DOHH2 (cell line): ENCODE measurements at regions not wholly inside any gene's neighbourhood (a gene's known extent, or its start where the extent isn't known, plus 50 kb on each side); places are given as distances from the start of the nearest gene placed in this dataset.

Experiments used
- H3F3A ChIP-seq: fragments of 200-600 bp; sonication (generic), shearing (Covaris generic); 2 replicates; pipeline ENCODE4 v1.6.0; 2016; ENCODE audit warnings: antibody characterized with exemption, mild to moderate bottlenecking; ENCODE audit not compliant: control insufficient read depth, insufficient read depth
- H3K27ac ChIP-seq: fragments of 200-600 bp; sonication (generic); 2 replicates; pipeline ENCODE4 v1.5.1; 2014; ENCODE audit warnings: low read depth, mild to moderate bottlenecking, low read length, moderate library complexity
- H3K27me3 ChIP-seq: fragments of 200-600 bp; sonication (generic); 2 replicates; pipeline ENCODE4 v1.6.1; 2014; ENCODE audit warnings: mild to moderate bottlenecking, low read length, mixed read lengths; ENCODE audit not compliant: control insufficient read depth
- H3K36me3 ChIP-seq: fragments of 200-600 bp; sonication (generic); 2 replicates; pipeline ENCODE4 v1.6.1; 2014; ENCODE audit warnings: mild to moderate bottlenecking, low read length, moderate library complexity, mixed read lengths; ENCODE audit not compliant: control insufficient read depth
- H3K4me1 ChIP-seq: fragments of 200-600 bp; sonication (generic); 2 replicates; pipeline ENCODE4 v1.6.1; 2014; ENCODE audit warnings: mild to moderate bottlenecking, low read length, mixed read lengths; ENCODE audit not compliant: control insufficient read depth
- H3K4me2 ChIP-seq: fragments of 200-600 bp; sonication (generic); 2 replicates; pipeline ENCODE4 v1.6.0; 2014; ENCODE audit warnings: mild to moderate bottlenecking, low read length, moderate library complexity
- H3K4me3 ChIP-seq: fragments of 200-600 bp; sonication (generic); 2 replicates; pipeline ENCODE4 v1.5.1; 2014; ENCODE audit warnings: mild to moderate bottlenecking, low read length, mixed read lengths
- H3K79me2 ChIP-seq: fragments of 200-600 bp; sonication (generic); 2 replicates; pipeline ENCODE4 v1.6.1; 2014; ENCODE audit warnings: mild to moderate bottlenecking, low read length, mixed read lengths; ENCODE audit not compliant: control insufficient read depth
- H3K9me2 ChIP-seq: fragments of 200-600 bp; sonication (generic); replicated peaks from 2 replicates; pipeline ENCODE4 v1.6.1; 2014; ENCODE audit warnings: mild to moderate bottlenecking, low read length, mixed read lengths; ENCODE audit not compliant: control insufficient read depth
- H3K9me3 ChIP-seq: fragments of 200-600 bp; sonication (generic); 2 replicates; pipeline ENCODE4 v1.6.1; 2014; ENCODE audit warnings: antibody characterized with exemption, low read length, mixed read lengths; ENCODE audit not compliant: control insufficient read depth, insufficient read depth
- H4K20me1 ChIP-seq: fragments of 200-600 bp; sonication (generic); 2 replicates; pipeline ENCODE4 v1.6.0; 2014; ENCODE audit warnings: low read depth, mild to moderate bottlenecking, antibody characterized with exemption, low read length, moderate library complexity; ENCODE audit not compliant: control insufficient read depth, insufficient read depth
- EZH2phosphoT487 ChIP-seq: fragments of 200-600 bp; sonication (generic); IDR thresholded peaks from 2 replicates; pipeline ENCODE4 v1.6.1; 2017; ENCODE audit warnings: borderline replicate concordance, mild to moderate bottlenecking, antibody characterized with exemption, low read length, moderate library complexity, mixed read lengths
- TF ChIP-seq, protein P1 (sequence below): fragments of 200-600 bp; sonication (generic); IDR thresholded peaks from one replicate; pipeline ENCODE4 v1.5.1; 2014; ENCODE audit warnings: antibody characterized with exemption, mild to moderate bottlenecking, low read depth, low read length; ENCODE audit not compliant: poor library complexity, severe bottlenecking

DNA sequence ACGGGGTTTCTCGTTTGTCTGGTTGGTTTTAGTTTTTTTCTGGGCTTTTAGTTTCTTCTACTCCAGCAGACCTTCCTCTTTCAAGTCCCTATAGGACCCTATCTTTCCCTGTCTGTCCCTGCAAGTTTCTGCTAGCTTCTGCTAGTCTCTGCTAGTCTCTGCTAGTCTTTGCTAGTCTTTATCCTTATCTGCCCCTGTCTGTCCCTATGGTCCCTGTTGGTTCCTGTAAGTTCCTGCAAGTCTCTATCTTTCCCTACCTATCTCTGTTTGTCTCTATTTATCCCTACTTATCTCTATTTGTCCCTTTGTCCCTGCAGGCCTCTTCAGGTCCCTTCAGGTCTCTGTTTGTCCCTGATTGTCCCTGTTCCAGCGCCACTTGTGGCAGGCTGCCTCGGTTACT lies 81.5 kb upstream of the PLEKHG7 start:
- H3K36me3 ChIP-seq, result no peaks in the 10 kb centered on the region

GRCh38 chr12:92619730-92620684 lies 82.8 kb upstream of the PLEKHG7 start:
- TF ChIP-seq, protein P1, sequence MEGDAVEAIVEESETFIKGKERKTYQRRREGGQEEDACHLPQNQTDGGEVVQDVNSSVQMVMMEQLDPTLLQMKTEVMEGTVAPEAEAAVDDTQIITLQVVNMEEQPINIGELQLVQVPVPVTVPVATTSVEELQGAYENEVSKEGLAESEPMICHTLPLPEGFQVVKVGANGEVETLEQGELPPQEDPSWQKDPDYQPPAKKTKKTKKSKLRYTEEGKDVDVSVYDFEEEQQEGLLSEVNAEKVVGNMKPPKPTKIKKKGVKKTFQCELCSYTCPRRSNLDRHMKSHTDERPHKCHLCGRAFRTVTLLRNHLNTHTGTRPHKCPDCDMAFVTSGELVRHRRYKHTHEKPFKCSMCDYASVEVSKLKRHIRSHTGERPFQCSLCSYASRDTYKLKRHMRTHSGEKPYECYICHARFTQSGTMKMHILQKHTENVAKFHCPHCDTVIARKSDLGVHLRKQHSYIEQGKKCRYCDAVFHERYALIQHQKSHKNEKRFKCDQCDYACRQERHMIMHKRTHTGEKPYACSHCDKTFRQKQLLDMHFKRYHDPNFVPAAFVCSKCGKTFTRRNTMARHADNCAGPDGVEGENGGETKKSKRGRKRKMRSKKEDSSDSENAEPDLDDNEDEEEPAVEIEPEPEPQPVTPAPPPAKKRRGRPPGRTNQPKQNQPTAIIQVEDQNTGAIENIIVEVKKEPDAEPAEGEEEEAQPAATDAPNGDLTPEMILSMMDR, result no peak
- TF ChIP-seq EZH2phosphoT487, result no peak
- Histone ChIP-seq H4K20me1 (no peaks in the 10 kb centered on the region), H3K4me2 (no peak overlapping the region), H3F3A (no peaks in the 10 kb centered on the region), H3K27ac (no peak overlapping the region), H3K9me3 (no peaks in the 10 kb centered on the region), H3K79me2 (no peaks in the 10 kb centered on the region), H3K27me3 (no peaks in the 10 kb centered on the region), H3K36me3 (no peaks in the 10 kb centered on the region), H3K9me2 (no peaks in the 10 kb centered on the region), H3K4me1 (0 out of 2 replicates have a peak, but pooled peaks cover 4% of the 10 kb centered on the region), H3K4me3 (no peak overlapping the region)

More for the DNA sequence above, 81.5 kb upstream of the PLEKHG7 start:
- H3K9me2 ChIP-seq, result no peaks in the 10 kb centered on the region
- H3F3A ChIP-seq, result no peaks in the 10 kb centered on the region
- no peak overlapping the region for H3K4me2 ChIP-seq
- H3K27me3 ChIP-seq, result no peaks in the 10 kb centered on the region
- H4K20me1 ChIP-seq, result no peaks in the 10 kb centered on the region
- no peaks in the 10 kb centered on the region for H3K9me3 ChIP-seq
- no peak overlapping the region for H3K27ac ChIP-seq
- H3K4me1 ChIP-seq, result 0 out of 2 replicates have a peak, but pooled peaks cover 4% of the 10 kb centered on the region
- no peaks in the 10 kb centered on the region for H3K79me2 ChIP-seq
- H3K4me3 ChIP-seq, result no peak overlapping the region
- TF ChIP-seq, protein P1, result no peak
- no peak for TF ChIP-seq EZH2phosphoT487

- Histone ChIP-seq H3K36me3 (no peaks in the 10 kb centered on the region), H3K27ac (no peak overlapping the region), H3K9me2 (no peaks in the 10 kb centered on the region), H3K79me2 (no peaks in the 10 kb centered on the region), H3K4me3 (no peak overlapping the region), H4K20me1 (no peaks in the 10 kb centered on the region), H3K4me1 (0 out of 2 replicates have a peak, but pooled peaks cover 4% of the 10 kb centered on the region), H3F3A (no peaks in the 10 kb centered on the region), H3K27me3 (no peaks in the 10 kb centered on the region), H3K4me2 (no peak overlapping the region), H3K9me3 (no peaks in the 10 kb centered on the region)
- TF ChIP-seq, protein P1, result no peak
- no peak for TF ChIP-seq EZH2phosphoT487
Measured at GRCh38 chr12:92619026-92619425, 83.8 kb upstream of the PLEKHG7 start.
